Mucosa of descending colon (tissue), 3 donors: ENCODE measurements at regions not wholly inside any gene's neighbourhood (a gene's known extent, or its start where the extent isn't known, plus 50 kb on each side); places are given as distances from the start of the nearest gene placed in this dataset.

Experiments used
- ATAC-seq: fragments of 200-7000 bp; cut with Tn5 transposase; one replicate; pipeline ENCODE4 v1.9.1; 2020; ENCODE audit warnings: mild to moderate bottlenecking, moderate library complexity
- DNase-seq, 3 donors: peaks; one replicate each; pipeline ENCODE4 v3.0.0-alpha.2; 2020
- H3K36me3 ChIP-seq: fragments of 200-600 bp; one replicate; pipeline ENCODE4 v1.8.0; 2021; ENCODE audit warnings: low read depth, mild to moderate bottlenecking
- H3K4me1 ChIP-seq: fragments of 200-600 bp; one replicate; pipeline ENCODE4 v1.8.0; 2021; ENCODE audit warnings: low read depth, mild to moderate bottlenecking
- H3K4me3 ChIP-seq: fragments of 200-600 bp; one replicate; pipeline ENCODE4 v1.8.0; 2021; ENCODE audit warnings: mild to moderate bottlenecking
- H3K9me3 ChIP-seq: fragments of 200-600 bp; one replicate; pipeline ENCODE4 v1.8.0; 2021; ENCODE audit warnings: mild to moderate bottlenecking
- CTCF ChIP-seq: fragments of 200-600 bp; IDR thresholded peaks from one replicate; pipeline ENCODE4 v1.8.0; 2022; ENCODE audit warnings: antibody characterized with exemption, mild to moderate bottlenecking
- intact Hi-C, 2 donors: fragments of 100-400 bp; cut with DNase I in 1 of 2; cut with micrococcal nuclease in 1 of 2; formaldehyde crosslinking; loops; one replicate each; pipeline versions ENCODE4 v1.11.0 to v1.11.1; 2022; cut with DNase I, micrococcal nuclease
- donor health status: DM: no; HTN: no; CAD: no; lungs with moderate emphysema.
- donor health status: DM: no; HTN: no; CAD: no.
- donor health status: DM: no; HTN: yes; CAD: no.

- H3K9me3 ChIP-seq: no peaks in the 10 kb centered on the region
- no peaks in the 10 kb centered on the region for H3K4me1 ChIP-seq
- ATAC-seq (peak; percentile 28), DNase-seq (no peak)
- H3K36me3 ChIP-seq: no peaks in the 10 kb centered on the region
- no peak overlapping the region for H3K4me3 ChIP-seq
- intact Hi-C loops: no loop called here
- TF ChIP-seq CTCF: no peak
Observed at GRCh38 chr10:43939939-43940820, 291.5 kb upstream of the ZNF32 start.

- Histone ChIP-seq H3K4me3 (no peak overlapping the region), H3K36me3 (no peaks in the 10 kb centered on the region), H3K4me1 (no peaks in the 10 kb centered on the region), H3K9me3 (no peaks in the 10 kb centered on the region)
- no peak for DNase-seq
- no peak for TF ChIP-seq CTCF
- intact Hi-C loops: no loop called here
- no peak for ATAC-seq
Observed at GRCh38 chr10:43939389-43939938, 290.8 kb upstream of the ZNF32 start.

- H3K4me1 ChIP-seq: no peaks in the 10 kb centered on the region
- no peak for TF ChIP-seq CTCF
Observed at GRCh38 chr10:43938810-43939209, 290.1 kb upstream of the ZNF32 start.

GRCh38 chr10:43931308-43931930 lies 282.7 kb upstream of the ZNF32 start:
- Histone ChIP-seq H3K4me1 (no peaks in the 10 kb centered on the region), H3K4me3 (no peak overlapping the region), H3K9me3 (no peaks in the 10 kb centered on the region), H3K36me3 (no peaks in the 10 kb centered on the region)
- intact Hi-C loops: no loop called here
- no peak for DNase-seq
- TF ChIP-seq CTCF: no peak
- no peak for ATAC-seq

More at GRCh38 chr10:43938810-43939209, 290.1 kb upstream of the ZNF32 start:
- Histone ChIP-seq H3K36me3 (no peaks in the 10 kb centered on the region), H3K4me3 (no peak overlapping the region), H3K9me3 (no peaks in the 10 kb centered on the region)
- ATAC-seq (no peak), DNase-seq (no peak)
- intact Hi-C loops: no loop called here

GRCh38 chr10:43930777-43931176 lies 282.1 kb upstream of the ZNF32 start:
- intact Hi-C loops: no loop called here
- Histone ChIP-seq H3K9me3 (no peaks in the 10 kb centered on the region), H3K4me3 (no peak overlapping the region), H3K36me3 (no peaks in the 10 kb centered on the region), H3K4me1 (no peaks in the 10 kb centered on the region)
- DNase-seq (no peak), ATAC-seq (no peak)
- TF ChIP-seq CTCF: no peak
